SJSA1 (cell line): ENCODE measurements at regions not wholly inside any gene's neighbourhood (a gene's known extent, or its start where the extent isn't known, plus 50 kb on each side); places are given as distances from the start of the nearest gene placed in this dataset.
"Not testable (repeated sequence)": the region's sequence is repeated elsewhere in the genome, so short reads cannot be mapped to it uniquely, and the experiment has no call there.

Source experiments
- DNase-seq, 2 experiments: peaks; one replicate each; pipeline ENCODE4 v3.0.0-alpha.2; 2015 to 2020; ENCODE audit warnings: low spot score in 2 of 2, low read depth in 1 of 2
- H3K27ac ChIP-seq: fragments of 250-450 bp; sonication (Bioruptor Pico); 2 replicates; pipeline ENCODE4 v1.5.1; 2020; ENCODE audit warnings: mild to moderate bottlenecking, moderate library complexity
- H3K27me3 ChIP-seq: fragments of 250-450 bp; sonication (Bioruptor Pico); replicated peaks from 2 replicates; pipeline ENCODE4 v1.5.1; 2020; ENCODE audit warnings: mild to moderate bottlenecking, moderate library complexity
- H3K36me3 ChIP-seq: fragments of 250-450 bp; sonication (Bioruptor Pico); 2 replicates; pipeline ENCODE4 v1.5.1; 2020; ENCODE audit warnings: mild to moderate bottlenecking
- H3K4me1 ChIP-seq: fragments of 250-450 bp; sonication (Bioruptor Pico); replicated peaks from 2 replicates; pipeline ENCODE4 v1.6.1; 2021; ENCODE audit warnings: mild to moderate bottlenecking
- H3K4me3 ChIP-seq: fragments of 250-450 bp; sonication (Bioruptor Pico); 2 replicates; pipeline ENCODE4 v1.5.1; 2020; ENCODE audit warnings: mild to moderate bottlenecking
- H3K9me3 ChIP-seq: fragments of 250-450 bp; sonication (Bioruptor Pico); replicated peaks from 2 replicates; pipeline ENCODE4 v1.5.1; 2020; ENCODE audit warnings: mild to moderate bottlenecking

DNA sequence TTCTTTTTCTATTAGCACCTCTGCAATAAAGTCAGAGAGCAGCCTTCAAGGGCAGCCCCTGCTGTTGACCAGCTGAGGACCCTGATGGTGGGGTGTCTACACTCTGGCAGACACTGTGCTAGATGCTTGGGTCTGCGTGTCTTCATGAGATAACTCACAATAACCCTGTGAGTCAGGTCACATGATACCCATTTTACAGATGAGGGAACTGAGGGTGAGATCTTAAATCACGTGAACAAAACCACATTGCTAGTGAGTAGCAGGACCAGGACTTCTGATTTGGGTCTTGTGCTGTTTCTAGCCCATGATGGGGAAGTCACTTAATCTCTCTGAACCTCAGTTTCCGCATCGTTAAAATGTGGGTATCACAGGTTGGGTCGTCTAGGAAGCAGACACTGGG is 118.5 kb upstream of the LIPC start:
- DNase-seq, result no peak
- Histone ChIP-seq H3K4me3 (no peak overlapping the region), H3K36me3 (no peaks in the 10 kb centered on the region), H3K27ac (no peak overlapping the region), H3K4me1 (peaks cover 1% of the 10 kb centered on the region; the same call in 1 of the 2 replicates), H3K27me3 (no peaks in the 10 kb centered on the region), H3K9me3 (no peaks in the 10 kb centered on the region; the same call in 1 of the 2 replicates)

DNA sequence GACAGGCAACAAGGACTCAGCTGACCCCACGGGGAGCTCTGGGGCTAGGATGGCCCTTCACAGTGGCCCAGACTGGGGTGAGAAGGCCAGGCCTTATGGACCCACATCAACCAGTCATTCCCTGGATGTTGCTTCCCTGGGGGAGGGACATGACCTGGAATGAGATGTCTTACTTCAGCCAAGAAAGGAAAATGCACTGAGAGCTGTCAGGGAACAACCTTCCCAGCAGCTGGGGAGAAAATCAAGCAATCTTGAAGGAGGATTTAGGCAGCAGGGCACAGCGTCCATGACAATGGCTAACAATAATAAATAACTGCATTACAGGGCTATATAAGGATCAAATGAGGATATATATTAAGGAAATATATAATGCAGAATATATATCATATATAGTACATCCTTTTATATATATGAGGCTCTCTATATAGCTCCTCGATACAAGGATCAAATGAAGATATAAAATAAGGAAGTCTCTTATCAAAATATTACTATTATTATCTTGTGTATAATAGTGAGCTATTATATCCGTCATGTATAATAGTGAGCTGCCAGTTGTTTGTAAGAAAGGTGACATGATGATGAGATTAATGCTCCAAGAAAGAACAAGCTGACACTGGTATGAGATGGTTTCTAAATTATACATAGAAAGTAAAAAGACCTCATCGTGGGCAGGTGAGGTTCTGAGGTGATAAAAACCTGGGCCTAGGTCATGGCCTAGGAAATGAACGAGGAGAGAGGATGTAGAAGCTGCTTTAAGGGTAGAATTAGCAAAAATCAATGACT is 117.8 kb upstream of the LIPC start:
- no peak for DNase-seq
- Histone ChIP-seq H3K27me3 (no peaks in the 10 kb centered on the region), H3K9me3 (no peaks in the 10 kb centered on the region), H3K4me3 (no peak overlapping the region), H3K4me1 (no peaks in the 10 kb centered on the region), H3K36me3 (no peaks in the 10 kb centered on the region), H3K27ac (no peak overlapping the region)

DNA sequence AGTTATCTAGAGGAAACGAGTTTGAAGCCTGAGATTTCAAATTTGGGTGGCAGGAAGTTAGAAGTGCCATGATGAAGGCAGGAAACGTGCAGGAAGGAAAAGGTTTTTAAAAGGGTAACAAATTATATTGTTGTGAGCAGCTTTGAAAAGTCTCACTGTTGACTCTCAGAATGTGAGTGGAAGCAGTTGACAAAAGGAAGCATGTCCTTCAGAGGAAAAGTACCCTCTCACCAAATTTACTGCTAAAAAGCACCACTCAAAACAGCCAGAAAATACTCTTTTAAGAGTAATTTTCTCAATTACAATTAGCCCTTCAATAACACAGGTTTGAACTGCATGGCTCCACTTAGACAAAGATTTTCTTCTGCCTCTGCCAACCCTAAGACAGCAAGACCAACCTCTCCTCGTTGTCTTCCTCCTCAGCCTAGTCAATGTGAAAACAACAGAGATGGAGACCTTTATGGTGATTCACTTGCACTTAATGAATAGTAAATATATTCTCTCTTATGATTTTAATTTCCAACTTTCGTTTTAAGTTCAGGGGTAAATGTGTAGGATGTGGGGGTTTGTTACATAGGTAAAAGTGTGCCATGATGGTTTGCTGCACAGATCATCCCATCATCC is 117.1 kb upstream of the LIPC start:
- no peak overlapping the region for H3K27ac ChIP-seq
- no peak for DNase-seq

DNA sequence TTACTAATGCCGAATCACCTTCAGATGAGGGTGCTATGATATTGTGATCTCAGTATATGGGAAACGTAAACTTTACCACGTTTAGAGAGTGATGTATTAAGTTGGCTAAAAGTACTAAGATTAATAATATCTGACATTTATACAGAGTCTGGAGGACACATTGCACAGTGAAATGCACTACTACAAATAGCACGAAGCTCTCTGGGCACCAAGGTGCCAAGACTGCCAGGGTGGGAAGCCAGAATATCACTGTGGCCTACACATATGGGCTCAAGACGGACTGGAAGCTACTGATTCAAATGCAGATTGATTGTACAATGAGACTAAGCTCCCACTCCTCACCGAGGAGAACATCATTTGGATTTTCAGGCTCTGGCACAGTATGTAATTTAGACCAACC is 113.3 kb upstream of the LIPC start:
- H3K27ac ChIP-seq, result no peak overlapping the region

More for the DNA sequence above, 117.1 kb upstream of the LIPC start:
- no peaks in the 10 kb centered on the region for H3K9me3 ChIP-seq
- H3K36me3 ChIP-seq, result no peaks in the 10 kb centered on the region
- no peaks in the 10 kb centered on the region for H3K27me3 ChIP-seq
- H3K4me1 ChIP-seq, result no peaks in the 10 kb centered on the region
- H3K4me3 ChIP-seq, result no peak overlapping the region

DNA sequence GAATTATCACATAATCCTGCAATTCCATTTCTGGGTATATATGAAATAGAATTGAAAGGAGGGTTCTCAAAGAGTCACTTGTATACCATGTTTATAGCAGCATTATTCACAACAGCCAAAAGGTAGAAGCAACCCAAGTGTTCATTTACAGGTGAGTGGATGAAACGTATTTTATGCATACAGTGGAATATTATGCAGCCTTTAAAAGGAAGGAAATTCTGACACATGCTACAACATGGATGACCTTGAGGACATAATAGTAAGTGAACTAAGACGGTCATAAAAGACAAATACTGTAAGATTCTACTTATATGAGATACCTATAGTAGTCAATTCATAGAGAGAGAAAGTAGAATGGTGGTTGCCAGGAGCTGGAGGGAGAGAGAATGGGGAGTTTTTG is 110.8 kb upstream of the LIPC start:
- Histone ChIP-seq H3K9me3 (0 out of 2 replicates have a peak, but pooled peaks cover 2% of the 10 kb centered on the region), H3K27ac (no peak overlapping the region)

More for the DNA sequence above, 113.3 kb upstream of the LIPC start:
- DNase-seq, result no peak
- H3K4me3 ChIP-seq, result no peak overlapping the region
- H3K4me1 ChIP-seq, result no peaks in the 10 kb centered on the region
- no peaks in the 10 kb centered on the region for H3K27me3 ChIP-seq
- no peaks in the 10 kb centered on the region for H3K9me3 ChIP-seq
- H3K36me3 ChIP-seq, result no peaks in the 10 kb centered on the region

DNA sequence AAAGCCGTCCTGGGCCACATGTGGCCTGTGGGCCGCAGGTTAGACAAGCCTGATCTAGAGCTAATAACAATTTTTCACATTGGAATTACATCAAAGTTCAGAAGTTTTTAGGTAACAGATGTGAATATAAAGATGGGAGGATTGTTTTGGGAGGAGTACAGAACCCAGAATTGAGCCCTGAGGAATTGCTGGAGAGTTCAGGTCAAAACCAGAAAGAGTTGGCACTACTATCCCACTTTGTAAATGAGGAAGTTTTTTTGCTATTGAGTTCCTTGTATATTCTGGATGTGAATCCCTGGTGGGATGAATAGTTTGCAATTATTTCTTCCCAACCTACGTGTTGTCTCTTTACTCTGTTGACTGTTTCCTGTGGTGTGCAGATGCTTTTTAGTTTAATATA is 109.5 kb upstream of the LIPC start:
- H3K4me3 ChIP-seq, result no peak overlapping the region
- no peaks in the 10 kb centered on the region for H3K36me3 ChIP-seq
- no peak overlapping the region for H3K27ac ChIP-seq
- H3K4me1 ChIP-seq, result no peaks in the 10 kb centered on the region
- 0 out of 2 replicates have a peak, but pooled peaks cover 4% of the 10 kb centered on the region for H3K9me3 ChIP-seq
- no peak for DNase-seq
- no peaks in the 10 kb centered on the region for H3K27me3 ChIP-seq

More for the DNA sequence above, 110.8 kb upstream of the LIPC start:
- H3K4me1 ChIP-seq, result no peaks in the 10 kb centered on the region
- H3K4me3 ChIP-seq, result no peak overlapping the region
- H3K36me3 ChIP-seq, result no peaks in the 10 kb centered on the region
- DNase-seq, result no peak
- H3K27me3 ChIP-seq, result no peaks in the 10 kb centered on the region

DNA sequence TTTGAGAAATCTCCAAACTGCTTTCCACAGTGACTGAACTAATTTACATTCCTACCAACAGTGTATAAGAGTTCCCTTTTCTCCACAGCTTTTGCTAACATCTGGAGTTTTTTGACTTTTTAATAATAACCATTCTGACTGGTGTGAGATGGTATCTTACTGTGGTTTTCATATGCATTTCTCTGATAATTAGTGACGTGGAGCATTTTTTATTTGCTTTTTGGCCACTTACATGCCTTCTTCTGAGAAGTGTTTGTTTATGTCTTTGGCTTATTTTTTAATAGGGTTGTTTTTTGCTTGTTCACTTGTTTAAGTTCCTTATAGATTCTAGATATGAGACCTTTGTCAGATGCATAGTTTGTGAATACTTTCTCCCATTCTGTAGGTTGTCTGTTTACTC is 108.5 kb upstream of the LIPC start:
- not testable (repeated sequence) for H3K27me3 ChIP-seq, H3K36me3 ChIP-seq, H3K9me3 ChIP-seq, DNase-seq, H3K27ac ChIP-seq, H3K4me3 ChIP-seq, H3K4me1 ChIP-seq

DNA sequence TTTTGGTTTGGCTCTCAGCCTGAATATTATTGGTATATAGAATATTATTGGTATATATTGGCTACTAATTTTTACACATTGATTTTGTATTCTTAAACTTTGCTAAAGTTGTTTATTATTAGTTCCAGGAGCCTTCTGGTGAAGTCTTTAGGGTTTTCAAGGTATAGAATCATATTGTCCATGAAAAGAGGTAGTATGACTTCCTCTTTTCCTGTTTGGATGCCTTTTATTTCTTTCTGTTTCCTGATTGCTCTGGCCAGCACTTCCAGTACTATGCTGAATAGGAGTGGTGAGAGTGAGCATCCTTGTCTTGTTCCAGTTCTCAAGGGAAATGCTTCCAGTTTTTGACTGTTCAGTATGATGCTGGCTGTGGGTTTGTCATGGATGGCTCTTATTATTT is 107.3 kb upstream of the LIPC start:
- Histone ChIP-seq H3K4me1 (no peaks in the 10 kb centered on the region), H3K36me3 (no peaks in the 10 kb centered on the region), H3K27ac (no peak overlapping the region), H3K27me3 (no peaks in the 10 kb centered on the region), H3K9me3 (0 out of 2 replicates have a peak, but pooled peaks cover 4% of the 10 kb centered on the region), H3K4me3 (no peak overlapping the region)
- DNase-seq, result no peak

DNA sequence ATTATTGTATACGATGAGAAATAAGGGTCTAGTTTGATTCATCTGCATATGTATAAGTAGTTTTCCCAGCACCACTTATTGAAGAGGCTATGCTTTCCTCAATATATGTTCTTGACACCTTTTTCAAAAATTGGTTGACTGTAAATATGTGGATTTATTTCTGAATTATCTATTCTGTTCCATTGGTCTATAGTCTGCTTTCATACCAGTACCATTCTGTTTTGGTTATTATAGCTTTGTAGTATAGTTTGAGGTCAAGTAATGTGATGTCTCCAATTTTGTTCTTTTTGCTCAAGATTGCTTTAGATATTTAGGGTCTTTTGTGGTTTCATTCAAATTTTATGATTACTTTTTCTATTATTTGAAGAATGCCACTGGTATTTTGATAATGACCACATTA is 103.8 kb upstream of the LIPC start:
- Histone ChIP-seq H3K9me3 (0 out of 2 replicates have a peak, but pooled peaks cover 4% of the 10 kb centered on the region), H3K27ac (no peak overlapping the region), H3K4me3 (no peak overlapping the region), H3K36me3 (no peaks in the 10 kb centered on the region), H3K27me3 (no peaks in the 10 kb centered on the region), H3K4me1 (peaks cover 18% of the 10 kb centered on the region)
- DNase-seq, result no peak

DNA sequence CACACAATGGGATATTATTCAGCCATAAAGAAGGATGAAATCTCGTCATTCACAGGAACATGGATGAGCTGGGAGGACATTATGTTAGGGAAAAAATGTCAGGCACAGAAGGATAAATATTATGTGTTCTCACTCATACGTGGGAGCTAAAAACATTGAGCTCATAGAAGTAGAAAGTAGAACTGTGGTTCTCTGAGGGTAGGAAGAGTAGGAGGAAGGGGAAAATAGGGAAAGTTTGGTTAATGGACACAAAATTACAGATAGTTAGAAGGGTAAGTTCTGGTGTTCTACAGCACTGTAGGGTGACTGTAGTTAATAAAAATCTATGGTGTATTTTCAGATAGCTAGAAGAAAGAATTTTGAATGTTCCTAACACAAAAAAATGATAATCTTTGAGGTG is 102.6 kb upstream of the LIPC start:
- Histone ChIP-seq H3K27me3 (no peaks in the 10 kb centered on the region), H3K4me3 (no peak overlapping the region), H3K36me3 (no peaks in the 10 kb centered on the region), H3K27ac (no peak overlapping the region), H3K9me3 (0 out of 2 replicates have a peak, but pooled peaks cover 4% of the 10 kb centered on the region), H3K4me1 (peaks cover 28% of the 10 kb centered on the region)
- DNase-seq, result no peak

DNA sequence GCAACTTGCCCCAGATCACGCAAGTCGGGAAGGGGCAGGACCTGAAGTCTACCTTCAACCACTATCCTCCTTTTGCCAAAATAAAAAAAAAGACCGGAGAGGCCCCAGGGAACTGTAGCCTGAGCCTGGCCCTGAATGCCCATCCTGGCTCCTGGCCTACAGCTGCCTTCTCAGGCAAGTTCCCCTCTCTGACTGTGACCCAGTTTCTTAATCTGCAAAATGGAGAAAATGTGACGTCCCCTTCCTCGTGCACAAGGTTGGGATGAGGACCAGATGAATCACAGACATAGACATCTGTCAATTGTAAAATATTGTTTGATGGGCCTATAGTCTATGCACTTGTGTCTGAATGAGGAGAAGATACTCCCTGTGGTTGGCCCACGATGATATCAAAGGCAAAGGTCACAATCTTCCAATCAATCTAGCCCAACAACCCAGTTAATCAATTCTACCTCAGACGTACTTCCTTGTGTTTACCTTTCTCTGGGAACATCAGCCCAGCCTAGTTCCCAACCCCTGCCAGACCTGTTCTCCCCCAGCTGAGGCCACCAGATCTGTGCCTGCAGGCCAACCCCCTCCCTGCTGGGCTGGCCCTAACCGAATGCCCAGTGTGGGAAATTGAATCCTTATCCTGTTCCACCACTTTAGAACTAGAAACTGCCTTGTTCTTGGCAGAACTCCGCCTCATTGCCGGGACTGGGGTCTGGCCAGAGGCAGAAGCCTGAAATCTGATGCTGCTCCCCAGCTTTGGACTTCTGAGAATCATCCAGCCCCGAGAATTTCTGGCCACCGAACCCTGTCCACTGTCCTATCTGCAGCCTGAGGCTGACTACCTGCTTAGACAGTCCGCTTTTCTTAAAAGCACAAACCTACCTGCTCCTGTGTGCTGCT is 101.8 kb upstream of the LIPC start:
- H3K27me3 ChIP-seq, result no peaks in the 10 kb centered on the region
- no peak overlapping the region for H3K4me3 ChIP-seq
- no peak overlapping the region for H3K27ac ChIP-seq
- DNase-seq, result no peak
- H3K9me3 ChIP-seq, result 0 out of 2 replicates have a peak, but pooled peaks cover 4% of the 10 kb centered on the region
- peaks cover 28% of the 10 kb centered on the region for H3K4me1 ChIP-seq
- no peaks in the 10 kb centered on the region for H3K36me3 ChIP-seq

DNA sequence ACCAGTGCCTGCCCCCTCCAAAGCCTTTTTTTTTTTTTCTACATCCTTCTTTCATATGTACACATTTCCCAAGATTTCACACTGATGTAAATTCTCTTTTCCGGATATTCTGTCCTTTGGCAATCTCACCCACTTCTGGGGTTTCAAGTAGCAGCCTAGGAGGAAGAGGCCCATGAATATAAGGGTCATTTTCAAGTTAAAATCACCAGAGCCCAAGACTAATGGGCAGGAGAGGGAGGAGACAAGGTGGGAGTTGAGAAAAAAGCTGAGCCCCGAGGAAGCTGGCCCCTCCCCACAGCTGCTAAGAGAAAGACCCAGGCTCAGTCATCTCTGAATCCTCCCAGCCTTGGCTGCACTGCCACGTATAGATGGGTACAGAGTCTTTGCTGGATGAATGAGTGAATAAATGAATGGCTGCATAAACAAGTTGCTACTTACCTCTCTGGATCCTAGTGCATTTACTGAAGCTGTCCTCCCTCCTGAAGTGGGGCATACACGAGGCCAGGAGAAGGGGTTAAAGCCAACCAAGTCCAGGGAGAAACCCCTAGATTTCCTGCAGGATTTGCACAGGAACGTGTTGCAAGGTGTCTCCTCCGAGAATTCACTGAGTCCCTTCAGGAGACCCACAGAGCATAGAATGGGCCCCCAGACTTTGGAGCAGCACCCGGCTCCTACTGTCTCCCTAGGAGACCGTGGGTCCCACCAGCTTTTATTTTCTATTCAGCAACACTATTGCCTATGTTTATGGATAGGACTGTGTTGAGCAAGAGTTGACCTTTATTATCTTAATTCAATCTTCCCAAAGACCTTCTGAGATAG is 100.8 kb upstream of the LIPC start:
- Histone ChIP-seq H3K27ac (peak overlapping the region; percentile 63), H3K27me3 (no peaks in the 10 kb centered on the region), H3K4me3 (no peak overlapping the region), H3K36me3 (no peaks in the 10 kb centered on the region), H3K9me3 (0 out of 2 replicates have a peak, but pooled peaks cover 3% of the 10 kb centered on the region), H3K4me1 (peaks cover 28% of the 10 kb centered on the region)
- no peak for DNase-seq

DNA sequence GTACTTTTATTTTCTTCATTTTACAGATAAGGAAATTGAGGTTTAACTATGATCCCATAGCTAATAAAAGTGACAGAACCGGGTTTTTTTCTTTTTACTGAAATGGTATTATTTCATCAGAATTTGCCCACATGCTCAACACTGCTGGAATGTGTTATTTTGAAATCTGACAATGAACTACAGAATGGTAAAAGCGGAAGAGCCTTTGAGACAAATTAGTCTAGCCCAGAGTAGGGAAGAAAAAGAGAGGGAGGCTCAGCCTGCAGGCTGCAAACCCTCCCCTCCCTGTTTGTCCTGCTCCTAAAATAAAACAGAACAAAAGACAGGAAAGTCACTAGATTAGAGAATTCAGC is 100.3 kb upstream of the LIPC start:
- peak overlapping the region; percentile 63 for H3K27ac ChIP-seq
- H3K9me3 ChIP-seq, result no peaks in the 10 kb centered on the region
- H3K4me3 ChIP-seq, result no peak overlapping the region
- no peaks in the 10 kb centered on the region for H3K36me3 ChIP-seq
- DNase-seq, result no peak
- H3K27me3 ChIP-seq, result no peaks in the 10 kb centered on the region
- peaks cover 28% of the 10 kb centered on the region for H3K4me1 ChIP-seq
